PC-3 (cell line): ENCODE measurements at regions not wholly inside any gene's neighbourhood (a gene's known extent, or its start where the extent isn't known, plus 50 kb on each side); places are given as distances from the start of the nearest gene placed in this dataset.

Experiments
- EZH2 ChIP-seq: fragments of 300-600 bp; sonication (generic); IDR thresholded peaks from one replicate; pipeline ENCODE4 v1.6.1; 2017; ENCODE audit warnings: antibody characterized with exemption, mild to moderate bottlenecking, low read length; ENCODE audit not compliant: unreplicated experiment
- EZH2phosphoT487 ChIP-seq: fragments of 300-600 bp; sonication (generic); IDR thresholded peaks from 2 replicates; pipeline ENCODE4 v1.6.1; 2018; ENCODE audit warnings: mild to moderate bottlenecking, antibody characterized with exemption, low read length, borderline replicate concordance
- TF ChIP-seq, protein P1 (sequence below): fragments of 300-600 bp; sonication (generic); conservative IDR thresholded peaks from 2 replicates; pipeline ENCODE4 v1.5.1; 2017; ENCODE audit warnings: antibody characterized with exemption, low read depth, mild to moderate bottlenecking, low read length

DNA sequence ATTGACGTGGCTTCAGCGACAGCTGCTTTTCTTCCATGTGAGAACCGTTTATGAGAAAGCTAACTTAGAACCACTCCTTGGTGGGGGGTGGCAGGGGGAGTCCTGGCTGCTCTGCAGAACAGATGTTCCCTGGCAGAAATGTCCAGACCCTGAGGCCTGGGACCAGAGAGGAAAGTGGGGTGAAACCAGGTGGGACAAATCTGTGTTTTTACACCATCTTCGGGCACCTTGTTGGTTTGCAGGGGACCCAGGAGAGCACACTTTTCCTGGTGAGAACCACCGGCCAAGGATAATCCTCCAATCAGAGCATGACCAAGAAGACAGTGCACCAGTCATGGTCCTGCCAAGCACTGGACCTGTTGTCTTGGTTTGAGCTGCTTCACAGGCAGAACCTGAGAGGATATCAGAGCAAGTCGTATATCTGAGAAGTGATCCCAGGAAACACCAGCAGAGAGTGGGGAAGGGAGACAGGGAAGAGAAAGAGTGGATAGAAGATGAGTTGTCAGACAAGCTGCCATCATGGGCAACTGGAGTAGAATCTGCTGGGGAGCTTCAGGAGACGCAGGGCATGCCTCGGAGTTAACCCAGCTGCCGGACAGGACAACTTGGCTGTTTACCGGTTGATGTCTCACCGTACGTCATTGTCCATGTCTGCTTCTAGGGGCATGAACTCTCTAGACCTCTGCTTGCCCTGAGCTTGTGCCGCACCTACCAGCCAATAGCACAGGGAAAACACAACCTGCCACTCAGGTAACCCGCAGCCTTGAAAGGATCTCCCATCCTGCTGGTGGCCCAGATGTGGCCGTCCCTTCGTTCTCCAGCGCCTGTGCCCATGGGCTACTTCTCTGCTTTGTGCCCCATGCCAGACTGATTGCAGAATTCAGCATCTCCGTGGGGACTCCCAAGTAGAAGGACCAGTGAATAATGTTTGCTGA is 178.4 kb upstream of the MVB12B start:
- TF ChIP-seq, protein P1, sequence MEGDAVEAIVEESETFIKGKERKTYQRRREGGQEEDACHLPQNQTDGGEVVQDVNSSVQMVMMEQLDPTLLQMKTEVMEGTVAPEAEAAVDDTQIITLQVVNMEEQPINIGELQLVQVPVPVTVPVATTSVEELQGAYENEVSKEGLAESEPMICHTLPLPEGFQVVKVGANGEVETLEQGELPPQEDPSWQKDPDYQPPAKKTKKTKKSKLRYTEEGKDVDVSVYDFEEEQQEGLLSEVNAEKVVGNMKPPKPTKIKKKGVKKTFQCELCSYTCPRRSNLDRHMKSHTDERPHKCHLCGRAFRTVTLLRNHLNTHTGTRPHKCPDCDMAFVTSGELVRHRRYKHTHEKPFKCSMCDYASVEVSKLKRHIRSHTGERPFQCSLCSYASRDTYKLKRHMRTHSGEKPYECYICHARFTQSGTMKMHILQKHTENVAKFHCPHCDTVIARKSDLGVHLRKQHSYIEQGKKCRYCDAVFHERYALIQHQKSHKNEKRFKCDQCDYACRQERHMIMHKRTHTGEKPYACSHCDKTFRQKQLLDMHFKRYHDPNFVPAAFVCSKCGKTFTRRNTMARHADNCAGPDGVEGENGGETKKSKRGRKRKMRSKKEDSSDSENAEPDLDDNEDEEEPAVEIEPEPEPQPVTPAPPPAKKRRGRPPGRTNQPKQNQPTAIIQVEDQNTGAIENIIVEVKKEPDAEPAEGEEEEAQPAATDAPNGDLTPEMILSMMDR, result no peak
- TF ChIP-seq EZH2, result no peak
- no peak for TF ChIP-seq EZH2phosphoT487
